Lower leg skin (tissue), 3 donors: ENCODE measurements at regions not wholly inside any gene's neighbourhood (a gene's known extent, or its start where the extent isn't known, plus 50 kb on each side); places are given as distances from the start of the nearest gene placed in this dataset.

Experiments used
- POLR2A ChIP-seq, 2 donors: fragments of 450-650 bp; IDR thresholded peaks; one replicate each; pipeline ENCODE4 v1.6.1; 2016 to 2017; ENCODE audit warnings: antibody characterized with exemption in 2 of 2, mild to moderate bottlenecking in 1 of 2, moderate library complexity in 1 of 2
- TF ChIP-seq, protein P1 (sequence below), 3 donors: fragments of 450-650 bp; IDR thresholded peaks; one replicate each; pipeline ENCODE4 v1.5.1; 2016; ENCODE audit warnings: antibody characterized with exemption in 3 of 3, mild to moderate bottlenecking in 3 of 3, moderate library complexity in 2 of 3

DNA sequence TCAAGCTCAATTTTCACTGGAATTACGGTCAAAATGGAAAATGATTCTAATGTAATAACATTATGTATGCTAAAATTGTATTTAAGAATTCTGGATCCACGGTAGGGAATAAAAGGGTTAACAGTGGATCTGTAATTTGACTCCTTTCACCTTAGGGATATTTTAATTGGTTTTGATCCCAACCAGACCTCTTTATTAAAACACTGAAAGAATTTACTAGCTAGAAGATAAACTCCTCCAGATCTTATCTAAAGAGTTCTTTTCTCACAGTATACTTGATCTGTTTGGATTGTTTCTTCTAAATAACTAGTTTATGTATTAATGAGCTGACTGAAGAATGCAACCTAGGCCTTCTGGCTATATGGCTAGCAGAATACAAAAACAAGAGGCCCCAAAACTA lies 118.4 kb downstream of the DDX53 start:
- TF ChIP-seq, protein P1, sequence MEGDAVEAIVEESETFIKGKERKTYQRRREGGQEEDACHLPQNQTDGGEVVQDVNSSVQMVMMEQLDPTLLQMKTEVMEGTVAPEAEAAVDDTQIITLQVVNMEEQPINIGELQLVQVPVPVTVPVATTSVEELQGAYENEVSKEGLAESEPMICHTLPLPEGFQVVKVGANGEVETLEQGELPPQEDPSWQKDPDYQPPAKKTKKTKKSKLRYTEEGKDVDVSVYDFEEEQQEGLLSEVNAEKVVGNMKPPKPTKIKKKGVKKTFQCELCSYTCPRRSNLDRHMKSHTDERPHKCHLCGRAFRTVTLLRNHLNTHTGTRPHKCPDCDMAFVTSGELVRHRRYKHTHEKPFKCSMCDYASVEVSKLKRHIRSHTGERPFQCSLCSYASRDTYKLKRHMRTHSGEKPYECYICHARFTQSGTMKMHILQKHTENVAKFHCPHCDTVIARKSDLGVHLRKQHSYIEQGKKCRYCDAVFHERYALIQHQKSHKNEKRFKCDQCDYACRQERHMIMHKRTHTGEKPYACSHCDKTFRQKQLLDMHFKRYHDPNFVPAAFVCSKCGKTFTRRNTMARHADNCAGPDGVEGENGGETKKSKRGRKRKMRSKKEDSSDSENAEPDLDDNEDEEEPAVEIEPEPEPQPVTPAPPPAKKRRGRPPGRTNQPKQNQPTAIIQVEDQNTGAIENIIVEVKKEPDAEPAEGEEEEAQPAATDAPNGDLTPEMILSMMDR (IDR thresholded peaks at IDR 0.05): no peak
- TF ChIP-seq POLR2A (IDR thresholded peaks at IDR 0.05): no peak
